Mesenchymal stem cell (in vitro differentiated cells and primary cell): ENCODE measurements at regions not wholly inside any gene's neighbourhood (a gene's known extent, or its start where the extent isn't known, plus 50 kb on each side); places are given as distances from the start of the nearest gene placed in this dataset.

ENCODE experiments used
- DNase-seq: peaks from one replicate; pipeline ENCODE4 v3.0.0-alpha.2; 2013
- H2AFZ ChIP-seq: one replicate; pipeline ENCODE4 v1.6.1; 2013; ENCODE audit warnings: low read depth, mild to moderate bottlenecking, control low read depth, inconsistent platforms, low read length, moderate library complexity
- H2AK5ac ChIP-seq: 2 replicates; pipeline ENCODE4 v1.6.1; 2013; ENCODE audit warnings: low read length, moderate library complexity, mild to moderate bottlenecking, inconsistent platforms; ENCODE audit not compliant: severe bottlenecking
- H2BK120ac ChIP-seq: one replicate; pipeline ENCODE4 v1.6.1; 2013; ENCODE audit warnings: low read depth, mild to moderate bottlenecking, inconsistent platforms, low read length, moderate library complexity
- H2BK12ac ChIP-seq, 2 experiments: one replicate each; pipeline ENCODE4 v1.6.1; 2013; ENCODE audit warnings: inconsistent platforms in 2 of 2, low read length in 2 of 2, mild to moderate bottlenecking in 2 of 2, moderate library complexity in 2 of 2, control low read depth in 1 of 2
- H2BK15ac ChIP-seq: one replicate; pipeline ENCODE4 v1.6.1; 2013; ENCODE audit warnings: mild to moderate bottlenecking, low read depth, inconsistent platforms; ENCODE audit not compliant: poor library complexity, severe bottlenecking
- H2BK5ac ChIP-seq: 2 replicates; pipeline ENCODE4 v1.6.1; 2013; ENCODE audit warnings: low read depth, mild to moderate bottlenecking, low read length, control low read depth, inconsistent platforms; ENCODE audit not compliant: poor library complexity, severe bottlenecking
- H3K14ac ChIP-seq, 2 experiments: one replicate each; pipeline ENCODE4 v1.6.1; 2013; ENCODE audit warnings: inconsistent platforms in 2 of 2, low read length in 2 of 2, control low read depth in 1 of 2, mild to moderate bottlenecking in 1 of 2, moderate library complexity in 1 of 2
- H3K18ac ChIP-seq, 2 experiments: one replicate each; pipeline ENCODE4 v1.6.1; 2013; ENCODE audit warnings: inconsistent platforms in 2 of 2, low read length in 2 of 2, control low read depth in 1 of 2, low read depth in 1 of 2, mild to moderate bottlenecking in 1 of 2
- H3K23ac ChIP-seq, 2 experiments: one replicate each; pipeline ENCODE4 v1.6.1; 2013; ENCODE audit warnings: inconsistent platforms in 2 of 2, low read length in 2 of 2, mild to moderate bottlenecking in 2 of 2, moderate library complexity in 2 of 2, control low read depth in 1 of 2
- H3K27ac ChIP-seq: 2 replicates; pipeline ENCODE4 v1.5.1; 2013; ENCODE audit warnings: mild to moderate bottlenecking, moderate library complexity, low read length, control low read depth, inconsistent platforms; ENCODE audit not compliant: poor library complexity, severe bottlenecking
- H3K27me3 ChIP-seq, 2 experiments: 2 replicates each; pipeline versions ENCODE4 v1.6.1 to v1.7.0; 2013; ENCODE audit warnings: low read length in 2 of 2, mild to moderate bottlenecking in 2 of 2, moderate library complexity in 2 of 2, control low read depth in 1 of 2, inconsistent platforms in 1 of 2; ENCODE audit not compliant: control insufficient read depth in 1 of 2, insufficient read depth in 1 of 2
- H3K36me3 ChIP-seq, 2 experiments: 2 replicates each; pipeline versions ENCODE4 v1.6.1 to v1.7.0; 2013; ENCODE audit warnings: low read length in 2 of 2, control low read depth in 1 of 2, inconsistent platforms in 1 of 2, low read depth in 1 of 2, mild to moderate bottlenecking in 1 of 2; ENCODE audit not compliant: insufficient read depth in 2 of 2, control insufficient read depth in 1 of 2
- H3K4ac ChIP-seq, 2 experiments: one replicate each; pipeline ENCODE4 v1.6.1; 2013; ENCODE audit warnings: inconsistent platforms in 2 of 2, low read length in 2 of 2, mild to moderate bottlenecking in 2 of 2, moderate library complexity in 2 of 2, control low read depth in 1 of 2, low read depth in 1 of 2
- H3K4me1 ChIP-seq: 2 replicates; pipeline ENCODE4 v1.6.1; 2013; ENCODE audit warnings: low read depth, low read length, control low read depth; ENCODE audit not compliant: control insufficient read depth, insufficient read depth
- H3K4me2 ChIP-seq: 2 replicates; pipeline ENCODE4 v1.6.1; 2013; ENCODE audit warnings: low read length, mild to moderate bottlenecking, inconsistent platforms; ENCODE audit not compliant: poor library complexity, severe bottlenecking
- H3K4me3 ChIP-seq, 2 experiments: 2 replicates each; pipeline versions ENCODE4 v1.5.1 to v1.7.0; 2013; ENCODE audit warnings: low read length in 2 of 2, mild to moderate bottlenecking in 2 of 2, control low read depth in 1 of 2, low read depth in 1 of 2; ENCODE audit not compliant: insufficient read depth in 1 of 2
- H3K79me1 ChIP-seq: replicated peaks from 2 replicates; pipeline ENCODE4 v1.6.1; 2013; ENCODE audit warnings: mild to moderate bottlenecking, control low read depth, low read length, inconsistent platforms; ENCODE audit not compliant: poor library complexity, severe bottlenecking
- H3K9ac ChIP-seq: 2 replicates; pipeline ENCODE4 v1.7.0; 2013; ENCODE audit warnings: mild to moderate bottlenecking, low read length, moderate library complexity
- H3K9me3 ChIP-seq: 2 replicates; pipeline ENCODE4 v1.7.0; 2013; ENCODE audit warnings: mild to moderate bottlenecking, low read length; ENCODE audit not compliant: control insufficient read depth
- H4K8ac ChIP-seq: one replicate; pipeline ENCODE4 v1.6.1; 2013; ENCODE audit warnings: inconsistent platforms, mild to moderate bottlenecking, low read length, moderate library complexity
- H4K91ac ChIP-seq: one replicate; pipeline ENCODE4 v1.6.1; 2013; ENCODE audit warnings: mild to moderate bottlenecking, low read length, inconsistent platforms
- WGBS: methylation state at CpG from one replicate; pipeline ENCODE4 v1.1.7; 2013; ENCODE audit warnings: mixed read lengths; 5-methylcytosine and 5-hydroxymethylcytosine counted together

GRCh38 chr11:11071486-11071885, 213.6 kb upstream of the ZBED5 start:
- H3K4me2 ChIP-seq = no peak overlapping the region
- no peak overlapping the region for H2AK5ac ChIP-seq
- H3K36me3 ChIP-seq = no peaks in the 10 kb centered on the region
- no peak overlapping the region for H4K91ac ChIP-seq
- H2BK120ac ChIP-seq = no peak overlapping the region
- H2BK15ac ChIP-seq = no peak overlapping the region
- no peak overlapping the region for H2BK12ac ChIP-seq
- no peak overlapping the region for H3K4ac ChIP-seq
- H3K27me3 ChIP-seq = peaks cover 55 to 61% of the 10 kb centered on the region in 2 experiments
- no peak overlapping the region for H3K9ac ChIP-seq
- no peak for DNase-seq
- H2BK5ac ChIP-seq = no peak overlapping the region
- H4K8ac ChIP-seq = no peak overlapping the region
- H3K23ac ChIP-seq = no peak overlapping the region
- no peaks in the 10 kb centered on the region for H3K4me1 ChIP-seq
- H3K4me3 ChIP-seq = no peak overlapping the region
- no peak overlapping the region for H3K14ac ChIP-seq
- no peak overlapping the region for H2AFZ ChIP-seq
- no peaks in the 10 kb centered on the region for H3K79me1 ChIP-seq
- no peaks in the 10 kb centered on the region for H3K9me3 ChIP-seq
- no peak overlapping the region for H3K18ac ChIP-seq
- 50% methylated on average over 1 of the region's 1 CpG for WGBS
- H3K27ac ChIP-seq = no peak overlapping the region

- no peak overlapping the region for H2BK12ac ChIP-seq
- no peak overlapping the region for H4K91ac ChIP-seq
- no peak overlapping the region for H2AFZ ChIP-seq
- DNase-seq = no peak
- 74% methylated on average over 9 of the region's 9 CpGs for WGBS
- H3K27ac ChIP-seq = no peak overlapping the region
- no peak overlapping the region for H2BK15ac ChIP-seq
- H2BK5ac ChIP-seq = no peak overlapping the region
- no peak overlapping the region for H3K4me2 ChIP-seq
- no peaks in the 10 kb centered on the region for H3K4me1 ChIP-seq
- H3K23ac ChIP-seq = no peak overlapping the region
- H2BK120ac ChIP-seq = no peak overlapping the region
- no peak overlapping the region for H4K8ac ChIP-seq
- H3K4ac ChIP-seq = no peak overlapping the region
- no peak overlapping the region for H2AK5ac ChIP-seq
- H3K4me3 ChIP-seq = no peak overlapping the region
- no peak overlapping the region for H3K9ac ChIP-seq
- H3K36me3 ChIP-seq = no peaks in the 10 kb centered on the region
- no peak overlapping the region for H3K14ac ChIP-seq
- H3K79me1 ChIP-seq = no peaks in the 10 kb centered on the region
- no peaks in the 10 kb centered on the region for H3K9me3 ChIP-seq
- no peak overlapping the region for H3K18ac ChIP-seq
- H3K27me3 ChIP-seq = peaks cover 59 to 61% of the 10 kb centered on the region in 2 experiments
Observed at GRCh38 chr11:11070976-11071375, 213.1 kb upstream of the ZBED5 start.

GRCh38 chr11:11069841-11070835, 212.3 kb upstream of the ZBED5 start:
- H2BK5ac ChIP-seq = no peak overlapping the region
- H3K27me3 ChIP-seq = peaks cover 61 to 62% of the 10 kb centered on the region in 2 experiments
- H3K4me1 ChIP-seq = no peaks in the 10 kb centered on the region
- no peak overlapping the region for H2AK5ac ChIP-seq
- no peak overlapping the region for H4K91ac ChIP-seq
- H2BK120ac ChIP-seq = no peak overlapping the region
- DNase-seq = no peak
- H3K27ac ChIP-seq = no peak overlapping the region
- no peaks in the 10 kb centered on the region for H3K36me3 ChIP-seq
- H3K79me1 ChIP-seq = no peaks in the 10 kb centered on the region
- no peak overlapping the region for H2AFZ ChIP-seq
- H3K4me2 ChIP-seq = no peak overlapping the region
- H3K14ac ChIP-seq = no peak overlapping the region
- no peak overlapping the region for H3K23ac ChIP-seq
- no peak overlapping the region for H3K4ac ChIP-seq
- H2BK12ac ChIP-seq = no peak overlapping the region
- H2BK15ac ChIP-seq = no peak overlapping the region
- H4K8ac ChIP-seq = no peak overlapping the region
- H3K4me3 ChIP-seq = no peak overlapping the region
- H3K18ac ChIP-seq = no peak overlapping the region
- no peak overlapping the region for H3K9ac ChIP-seq
- 71% methylated on average over 8 of the region's 9 CpGs for WGBS
- H3K9me3 ChIP-seq = no peaks in the 10 kb centered on the region

GRCh38 chr11:11068113-11068512, 210.3 kb upstream of the ZBED5 start:
- 91% methylated on average over 4 of the region's 4 CpGs for WGBS
- Histone ChIP-seq H3K27me3 (peaks cover 42 to 48% of the 10 kb centered on the region in 2 experiments), H3K9ac (no peak overlapping the region), H3K4me3 (no peak overlapping the region), H3K79me1 (no peaks in the 10 kb centered on the region), H3K4ac (no peak overlapping the region), H2BK120ac (no peak overlapping the region), H2BK5ac (no peak overlapping the region), H2BK12ac (no peak overlapping the region), H2BK15ac (no peak overlapping the region), H3K27ac (no peak overlapping the region), H3K9me3 (peaks cover 2% of the 10 kb centered on the region), H2AK5ac (no peak overlapping the region), H3K18ac (no peak overlapping the region), H3K4me1 (no peaks in the 10 kb centered on the region), H3K23ac (no peak overlapping the region), H3K4me2 (no peak overlapping the region), H4K8ac (no peak overlapping the region), H3K14ac (no peak overlapping the region), H2AFZ (no peak overlapping the region), H3K36me3 (no peaks in the 10 kb centered on the region), H4K91ac (no peak overlapping the region)
- no peak for DNase-seq
